ENCODE measurements at regions not wholly inside any gene's neighbourhood (a gene's known extent, or its start where the extent isn't known, plus 50 kb on each side); places are given as distances from the start of the nearest gene placed in this dataset.

GRCh38 chrY:8994001-8994400 is 343.3 kb upstream of the TSPY4 start:
- no peaks in the 10 kb centered on the region for H3K4me1 ChIP-seq (ENCODE audit: control insufficient read depth, low read length)
- no peak for TF ChIP-seq CTCF (IDR thresholded peaks at IDR 0.05; ENCODE audit: low read depth, low read length, poor library complexity, severe bottlenecking)
- TF ChIP-seq EZH2phosphoT487 (IDR thresholded peaks at IDR 0.05; ENCODE audit: borderline replicate concordance, low read length): no peak
- no peaks in the 10 kb centered on the region for H3K9me2 ChIP-seq (replicated peaks; ENCODE audit: control insufficient read depth, low read length)
- H3K79me2 ChIP-seq (ENCODE audit: control insufficient read depth, low read length): no peaks in the 10 kb centered on the region
- H3F3A ChIP-seq (ENCODE audit: control insufficient read depth, insufficient read depth): no peaks in the 10 kb centered on the region
- no peaks in the 10 kb centered on the region for H3K9me3 ChIP-seq (ENCODE audit: control insufficient read depth, insufficient read depth, low read length)
- H3K4me2 ChIP-seq (ENCODE audit: low read length): no peak overlapping the region
- H3K27ac ChIP-seq (ENCODE audit: low read depth, low read length): no peak overlapping the region
- no peaks in the 10 kb centered on the region for H4K20me1 ChIP-seq (ENCODE audit: control insufficient read depth, insufficient read depth, low read depth, low read length)
- H3K4me3 ChIP-seq (ENCODE audit: low read length): no peak overlapping the region
- H3K36me3 ChIP-seq (ENCODE audit: control insufficient read depth, low read length): no peaks in the 10 kb centered on the region
- no peaks in the 10 kb centered on the region for H3K27me3 ChIP-seq (ENCODE audit: control insufficient read depth, low read length)

DNA sequence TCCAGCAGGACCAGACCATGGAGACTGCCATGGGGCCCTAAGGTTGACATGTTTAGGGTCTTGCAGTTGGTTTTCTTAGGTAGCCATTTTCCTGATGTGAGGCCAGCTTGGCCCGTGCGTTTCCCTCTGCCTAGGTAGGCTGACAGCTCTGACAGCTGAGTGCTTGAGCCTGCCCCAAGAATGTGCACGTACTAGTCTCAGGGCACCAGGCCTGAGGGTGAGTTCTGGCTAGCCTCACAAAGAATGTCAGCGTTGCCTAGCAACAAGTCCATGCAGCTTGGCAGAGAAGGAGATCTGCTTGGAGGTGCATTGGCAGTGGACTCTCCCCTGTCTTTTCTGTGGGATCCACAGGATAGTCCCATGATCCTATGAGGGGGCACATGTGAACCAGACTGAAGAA is 336.0 kb upstream of the TSPY4 start:
- Histone ChIP-seq H3K9me2 (replicated peaks; ENCODE audit: control insufficient read depth, low read length) (no peaks in the 10 kb centered on the region), H3K4me3 (ENCODE audit: low read length) (no peak overlapping the region), H3F3A (ENCODE audit: control insufficient read depth, insufficient read depth) (no peaks in the 10 kb centered on the region), H4K20me1 (ENCODE audit: control insufficient read depth, insufficient read depth, low read depth, low read length) (no peaks in the 10 kb centered on the region), H3K4me1 (ENCODE audit: control insufficient read depth, low read length) (no peaks in the 10 kb centered on the region), H3K9me3 (ENCODE audit: control insufficient read depth, insufficient read depth, low read length) (no peaks in the 10 kb centered on the region), H3K36me3 (ENCODE audit: control insufficient read depth, low read length) (no peaks in the 10 kb centered on the region), H3K27me3 (ENCODE audit: control insufficient read depth, low read length) (no peaks in the 10 kb centered on the region), H3K79me2 (ENCODE audit: control insufficient read depth, low read length) (no peaks in the 10 kb centered on the region), H3K4me2 (ENCODE audit: low read length) (no peak overlapping the region), H3K27ac (ENCODE audit: low read depth, low read length) (no peak overlapping the region)
- TF ChIP-seq CTCF (IDR thresholded peaks at IDR 0.05; ENCODE audit: low read depth, low read length, poor library complexity, severe bottlenecking) (no peak), EZH2phosphoT487 (IDR thresholded peaks at IDR 0.05; ENCODE audit: borderline replicate concordance, low read length) (no peak)

DNA sequence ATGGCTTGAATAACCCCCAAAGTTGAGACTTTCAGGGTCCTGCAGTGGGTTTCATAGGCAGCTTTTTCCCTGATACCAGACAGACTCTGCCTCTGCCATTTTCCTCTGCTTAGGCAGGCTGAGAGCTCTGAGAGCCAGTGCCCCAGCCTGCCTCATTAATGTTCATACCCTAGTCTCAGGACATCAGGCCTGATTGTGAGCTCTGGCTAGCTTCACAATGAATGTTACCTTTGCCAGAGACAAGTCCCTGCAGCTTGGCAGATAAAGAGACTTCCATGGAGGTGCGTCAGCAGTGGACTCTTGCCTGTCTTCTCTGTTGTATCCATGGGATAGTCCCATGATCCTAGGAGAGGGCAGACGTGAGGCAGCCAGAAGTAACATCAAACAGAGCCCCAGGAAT is 333.5 kb upstream of the TSPY4 start:
- TF ChIP-seq EZH2phosphoT487 (IDR thresholded peaks at IDR 0.05; ENCODE audit: borderline replicate concordance, low read length) (no peak), CTCF (IDR thresholded peaks at IDR 0.05; ENCODE audit: low read depth, low read length, poor library complexity, severe bottlenecking) (no peak)
- H3K27me3 ChIP-seq (ENCODE audit: control insufficient read depth, low read length): no peaks in the 10 kb centered on the region
- no peaks in the 10 kb centered on the region for H3K9me3 ChIP-seq (ENCODE audit: control insufficient read depth, insufficient read depth, low read length)
- no peaks in the 10 kb centered on the region for H3F3A ChIP-seq (ENCODE audit: control insufficient read depth, insufficient read depth)
- no peaks in the 10 kb centered on the region for H3K9me2 ChIP-seq (replicated peaks; ENCODE audit: control insufficient read depth, low read length)
- no peaks in the 10 kb centered on the region for H3K4me1 ChIP-seq (ENCODE audit: control insufficient read depth, low read length)
- H3K4me2 ChIP-seq (ENCODE audit: low read length): no peak overlapping the region
- no peaks in the 10 kb centered on the region for H3K36me3 ChIP-seq (ENCODE audit: control insufficient read depth, low read length)
- H3K27ac ChIP-seq (ENCODE audit: low read depth, low read length): no peak overlapping the region
- H3K79me2 ChIP-seq (ENCODE audit: control insufficient read depth, low read length): no peaks in the 10 kb centered on the region
- H4K20me1 ChIP-seq (ENCODE audit: control insufficient read depth, insufficient read depth, low read depth, low read length): no peaks in the 10 kb centered on the region
- no peak overlapping the region for H3K4me3 ChIP-seq (ENCODE audit: low read length)

DNA sequence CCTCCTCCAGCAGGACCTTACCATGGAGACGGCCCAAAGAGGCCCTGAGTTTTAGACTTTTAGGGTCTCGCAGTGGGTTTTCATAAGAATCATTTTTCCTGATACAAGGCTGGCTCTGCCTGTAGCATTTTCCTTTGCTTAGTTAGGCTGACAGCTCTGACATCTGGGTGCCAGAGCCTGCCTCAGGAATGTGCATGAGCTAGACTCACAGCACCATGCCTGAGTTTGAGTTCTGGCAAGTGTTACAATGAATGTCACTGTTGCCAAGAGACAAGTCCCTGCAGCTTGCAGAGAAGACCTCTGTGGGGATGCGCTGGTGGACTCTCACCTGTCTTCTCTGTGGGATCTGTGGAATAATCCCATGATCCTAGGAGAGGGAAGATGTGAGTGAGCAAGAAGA is 328.6 kb upstream of the TSPY4 start:
- H3K79me2 ChIP-seq (ENCODE audit: control insufficient read depth, low read length): no peaks in the 10 kb centered on the region
- H3K9me3 ChIP-seq (ENCODE audit: control insufficient read depth, insufficient read depth, low read length): no peaks in the 10 kb centered on the region
- no peak overlapping the region for H3K4me3 ChIP-seq (ENCODE audit: low read length)
- no peaks in the 10 kb centered on the region for H3K9me2 ChIP-seq (replicated peaks; ENCODE audit: control insufficient read depth, low read length)
- H3K27me3 ChIP-seq (ENCODE audit: control insufficient read depth, low read length): no peaks in the 10 kb centered on the region
- TF ChIP-seq EZH2phosphoT487 (IDR thresholded peaks at IDR 0.05; ENCODE audit: borderline replicate concordance, low read length) (no peak), CTCF (IDR thresholded peaks at IDR 0.05; ENCODE audit: low read depth, low read length, poor library complexity, severe bottlenecking) (no peak)
- H4K20me1 ChIP-seq (ENCODE audit: control insufficient read depth, insufficient read depth, low read depth, low read length): no peaks in the 10 kb centered on the region
- no peaks in the 10 kb centered on the region for H3F3A ChIP-seq (ENCODE audit: control insufficient read depth, insufficient read depth)
- no peak overlapping the region for H3K27ac ChIP-seq (ENCODE audit: low read depth, low read length)
- H3K4me1 ChIP-seq (ENCODE audit: control insufficient read depth, low read length): no peaks in the 10 kb centered on the region
- no peaks in the 10 kb centered on the region for H3K36me3 ChIP-seq (ENCODE audit: control insufficient read depth, low read length)
- no peak overlapping the region for H3K4me2 ChIP-seq (ENCODE audit: low read length)

Data from DOHH2 (cell line).